Right lobe of liver (tissue), 4 donors: ENCODE measurements at regions not wholly inside any gene's neighbourhood (a gene's known extent, or its start where the extent isn't known, plus 50 kb on each side); places are given as distances from the start of the nearest gene placed in this dataset.

Experiments
- POLR2A ChIP-seq: fragments of 450-650 bp; IDR thresholded peaks from one replicate; pipeline ENCODE4 v1.6.1; 2017; ENCODE audit warnings: antibody characterized with exemption, mild to moderate bottlenecking
- TF ChIP-seq, protein P1 (sequence below), 4 donors: fragments of 200-600 bp in 3 of 4; fragments of 450-650 bp in 1 of 4; IDR thresholded peaks; one replicate each; pipeline versions ENCODE4 v1.5.1 to v1.8.0; 2016 to 2022; ENCODE audit warnings: antibody characterized with exemption in 4 of 4, mild to moderate bottlenecking in 2 of 4
- donor health status: DM: no; HTN: no; CAD: no.
- donor health status: DM: no; HTN: no; CAD: no.
- donor health status: DM: no; HTN: yes; CAD: no.

DNA sequence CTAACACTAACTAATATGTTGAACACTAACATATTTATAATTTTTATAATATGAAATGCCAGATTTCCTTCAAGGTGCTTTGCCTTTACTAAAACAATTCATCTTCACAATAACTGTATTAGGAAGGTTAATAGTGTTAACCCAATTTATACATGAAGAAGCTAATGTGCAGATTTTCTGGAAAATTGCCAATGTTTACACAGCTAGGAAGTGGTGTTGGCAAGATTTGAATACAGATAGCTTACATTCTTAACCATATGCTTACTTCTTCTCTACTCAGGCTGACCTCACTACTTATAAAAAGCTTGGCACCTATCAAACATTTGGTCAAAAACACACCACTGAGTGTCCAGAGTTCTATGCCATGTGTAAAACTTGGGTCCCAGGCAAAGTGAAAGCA, 445.4 kb upstream of the ITGA1 start:
- TF ChIP-seq, protein P1, sequence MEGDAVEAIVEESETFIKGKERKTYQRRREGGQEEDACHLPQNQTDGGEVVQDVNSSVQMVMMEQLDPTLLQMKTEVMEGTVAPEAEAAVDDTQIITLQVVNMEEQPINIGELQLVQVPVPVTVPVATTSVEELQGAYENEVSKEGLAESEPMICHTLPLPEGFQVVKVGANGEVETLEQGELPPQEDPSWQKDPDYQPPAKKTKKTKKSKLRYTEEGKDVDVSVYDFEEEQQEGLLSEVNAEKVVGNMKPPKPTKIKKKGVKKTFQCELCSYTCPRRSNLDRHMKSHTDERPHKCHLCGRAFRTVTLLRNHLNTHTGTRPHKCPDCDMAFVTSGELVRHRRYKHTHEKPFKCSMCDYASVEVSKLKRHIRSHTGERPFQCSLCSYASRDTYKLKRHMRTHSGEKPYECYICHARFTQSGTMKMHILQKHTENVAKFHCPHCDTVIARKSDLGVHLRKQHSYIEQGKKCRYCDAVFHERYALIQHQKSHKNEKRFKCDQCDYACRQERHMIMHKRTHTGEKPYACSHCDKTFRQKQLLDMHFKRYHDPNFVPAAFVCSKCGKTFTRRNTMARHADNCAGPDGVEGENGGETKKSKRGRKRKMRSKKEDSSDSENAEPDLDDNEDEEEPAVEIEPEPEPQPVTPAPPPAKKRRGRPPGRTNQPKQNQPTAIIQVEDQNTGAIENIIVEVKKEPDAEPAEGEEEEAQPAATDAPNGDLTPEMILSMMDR (IDR thresholded peaks at IDR 0.05) = no peak
- no peak for TF ChIP-seq POLR2A
